NCI-H2227 (cell line): ENCODE measurements at regions not wholly inside any gene's neighbourhood (a gene's known extent, or its start where the extent isn't known, plus 50 kb on each side); places are given as distances from the start of the nearest gene placed in this dataset.
"Not testable (repeated sequence)": the region's sequence is repeated elsewhere in the genome, so short reads cannot be mapped to it uniquely, and the experiment has no call there.

Source experiments
- DNase-seq: peaks from one replicate; lab custom pipeline; 2025; ENCODE audit not compliant: unreplicated experiment; lab: John Stamatoyannopoulos, UW

DNA sequence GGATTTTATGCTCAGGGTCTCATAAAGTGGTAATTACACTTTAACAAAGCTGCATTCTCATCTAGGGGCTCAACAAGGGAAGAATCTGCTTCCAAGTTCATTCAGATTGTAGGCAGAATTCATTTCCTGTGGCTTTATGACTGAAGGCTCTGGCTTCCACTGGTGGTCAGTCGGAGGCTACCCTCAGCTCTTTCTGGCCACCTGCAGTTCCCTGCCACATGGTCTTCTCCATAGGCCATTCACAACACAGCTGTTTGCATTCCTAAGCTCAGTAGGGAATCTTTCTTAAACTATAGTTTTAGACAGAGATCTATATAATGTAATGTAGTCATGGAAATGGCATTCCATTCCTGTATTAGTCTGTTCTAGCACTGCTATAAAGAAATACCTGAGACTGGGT, 973.0 kb upstream of the SLIT2 start:
- DNase-seq: no peak

- DNase-seq: no peak
Measured at GRCh38 chr4:19266566-19266965, 985.1 kb upstream of the SLIT2 start.

DNA sequence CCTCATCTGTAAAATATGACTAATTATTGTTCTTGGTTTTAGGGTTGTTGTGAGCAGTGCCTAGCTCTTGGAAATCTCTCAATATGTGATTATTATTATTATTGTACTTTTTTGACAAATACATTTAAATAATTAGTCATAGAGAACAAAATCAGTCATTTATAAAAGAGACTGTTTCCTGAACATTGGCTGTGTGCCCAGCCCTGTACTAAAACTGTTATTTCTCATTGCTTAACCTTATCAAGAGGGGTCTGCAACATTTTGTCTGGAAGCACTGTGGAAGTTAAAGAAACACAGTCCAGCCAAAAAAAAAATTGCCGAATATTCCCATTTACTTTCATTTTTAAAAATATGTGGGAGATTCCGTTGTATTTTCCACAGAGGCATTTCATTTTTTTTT, 989.2 kb upstream of the SLIT2 start:
- DNase-seq: no peak

- DNase-seq: no peak
Measured at GRCh38 chr4:19260346-19260745, 991.4 kb upstream of the SLIT2 start.

DNA sequence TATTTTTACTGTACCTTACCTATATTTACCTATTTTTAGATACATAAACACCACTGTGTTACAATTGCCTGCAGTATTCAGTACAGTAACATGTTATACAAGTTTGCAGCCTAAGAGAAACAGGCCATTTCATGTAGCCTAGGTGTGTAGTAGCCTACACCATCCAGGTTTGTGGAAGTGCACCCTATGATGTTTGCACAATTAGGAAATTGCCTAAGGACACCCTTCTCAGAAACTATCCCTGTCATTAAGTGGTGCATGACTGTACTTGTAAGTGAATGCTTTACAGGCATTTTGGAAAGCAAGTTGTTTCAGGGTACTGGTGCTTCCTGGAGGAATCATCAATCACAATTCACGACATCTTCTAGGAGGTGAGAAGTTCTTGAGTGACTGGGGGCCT, 991.8 kb upstream of the SLIT2 start:
- DNase-seq: no peak

- no peak for DNase-seq
Measured at GRCh38 chr4:19256823-19257222, 994.9 kb upstream of the SLIT2 start.

DNA sequence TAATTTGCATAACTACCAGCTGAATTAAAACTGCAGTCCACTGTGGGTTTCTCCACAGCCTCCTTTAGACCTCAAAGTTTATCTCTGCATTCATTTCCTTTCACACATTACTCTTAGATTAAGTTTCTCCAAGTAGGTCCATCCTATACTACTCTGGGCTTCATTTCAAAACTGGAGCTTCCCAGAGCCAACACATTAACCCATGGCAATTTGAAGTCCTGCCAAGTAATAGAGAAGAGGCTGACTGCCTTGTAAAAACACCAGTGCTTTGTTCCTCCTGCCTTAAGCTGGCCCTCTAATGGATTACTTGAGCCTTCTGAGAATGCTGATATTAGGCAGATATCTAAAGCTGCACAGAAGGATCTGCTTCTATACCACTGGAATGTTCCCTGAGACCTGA, 997.2 kb upstream of the SLIT2 start:
- DNase-seq: no peak

DNA sequence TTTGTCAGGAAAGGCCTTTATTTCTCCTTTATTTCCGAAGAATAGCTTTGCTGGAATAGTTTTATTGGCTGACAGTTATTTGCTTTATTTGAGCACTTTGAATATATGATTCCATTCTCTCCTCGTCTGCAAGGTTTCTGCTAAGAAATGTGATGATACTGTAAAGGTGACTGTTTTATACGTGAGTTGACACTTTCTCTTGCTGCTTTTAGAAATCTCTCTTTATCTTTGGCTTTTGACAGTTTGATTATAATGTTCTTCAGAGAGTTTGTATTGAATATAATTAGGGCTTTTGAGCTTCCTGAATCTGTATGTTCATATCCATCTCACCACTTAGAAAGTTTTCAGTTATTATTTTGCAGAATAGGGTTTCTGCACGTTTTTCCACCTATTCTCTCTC, 1003.7 kb upstream of the SLIT2 start:
- peak; percentile 2 for DNase-seq

DNA sequence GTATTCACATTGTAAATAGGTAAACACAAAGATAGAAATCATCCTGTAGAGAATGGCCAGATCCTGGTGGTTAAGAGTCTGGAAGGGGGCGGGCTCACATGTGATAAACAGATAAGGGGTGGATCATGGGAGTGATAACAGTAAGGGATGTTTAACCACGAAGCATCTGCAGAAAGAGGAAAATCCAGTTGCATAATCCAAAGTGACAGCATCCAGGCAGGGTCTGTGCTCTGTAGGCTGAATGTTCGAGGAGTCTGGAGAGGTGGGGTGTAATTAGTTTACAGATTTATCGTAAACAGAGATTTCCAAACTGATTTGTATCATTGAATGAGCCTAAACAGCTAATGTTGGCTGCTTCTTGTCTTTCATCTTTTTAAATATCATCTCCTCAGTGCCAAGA, 1009.8 kb upstream of the SLIT2 start:
- DNase-seq: no peak

DNA sequence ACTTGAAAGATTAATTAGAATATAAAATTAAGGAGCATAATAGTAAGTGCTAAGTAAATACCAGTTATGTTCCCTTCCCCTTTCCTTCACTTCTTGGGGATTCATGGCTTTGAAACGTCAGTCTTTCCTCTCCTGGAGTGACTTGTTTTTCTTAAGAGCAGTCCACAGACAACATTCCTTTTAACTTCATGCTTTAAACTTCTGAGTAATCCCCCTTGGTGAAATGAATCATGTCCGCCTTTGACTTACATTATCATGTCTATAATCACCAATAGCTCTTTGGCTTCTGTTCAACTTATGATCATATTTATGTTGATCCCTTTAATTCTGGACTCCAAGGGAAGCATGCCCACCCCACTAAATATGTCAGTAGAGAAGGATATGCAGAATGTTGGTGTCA, 1012.1 kb upstream of the SLIT2 start:
- no peak for DNase-seq

DNA sequence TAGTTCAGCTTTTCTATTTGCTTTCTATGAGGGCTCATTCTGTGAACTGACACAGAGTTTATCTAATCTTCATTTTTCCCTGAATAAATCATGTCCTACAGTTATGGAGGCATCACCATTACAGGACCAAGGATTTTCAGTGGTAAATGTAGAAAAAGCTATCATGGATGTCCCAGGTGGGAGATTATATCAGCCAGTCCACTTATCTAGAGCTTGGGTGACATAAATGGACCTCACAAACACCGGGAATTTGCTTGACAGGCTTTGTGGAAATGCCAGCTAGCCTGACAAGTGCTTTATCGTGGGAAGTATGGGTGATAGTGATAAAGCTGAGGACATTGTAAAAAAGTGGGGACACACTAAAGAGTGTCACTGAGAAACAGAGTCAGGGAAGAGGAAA, 1015.2 kb upstream of the SLIT2 start:
- no peak for DNase-seq

GRCh38 chr4:19230906-19231545, 1020.7 kb upstream of the SLIT2 start:
- no peak for DNase-seq

DNA sequence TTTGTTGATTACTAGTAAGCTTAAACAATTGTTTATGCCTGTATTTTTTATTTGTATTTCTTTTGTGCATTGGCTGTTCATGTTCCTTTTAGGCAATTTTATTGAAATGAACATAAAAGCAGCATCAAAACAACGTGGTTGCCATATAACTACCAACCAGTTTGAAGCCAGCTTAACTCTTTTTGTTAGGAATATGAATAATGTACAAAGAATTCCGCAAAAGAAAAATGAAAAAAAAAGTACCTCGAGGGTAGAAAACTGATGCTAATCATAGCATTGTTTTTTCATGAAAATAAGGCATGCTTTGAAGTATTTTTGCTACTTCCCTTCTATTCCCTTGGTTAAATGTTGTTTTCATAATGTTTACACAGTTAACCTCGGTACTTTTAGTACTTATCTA, 1024.0 kb upstream of the SLIT2 start:
- no peak for DNase-seq

DNA sequence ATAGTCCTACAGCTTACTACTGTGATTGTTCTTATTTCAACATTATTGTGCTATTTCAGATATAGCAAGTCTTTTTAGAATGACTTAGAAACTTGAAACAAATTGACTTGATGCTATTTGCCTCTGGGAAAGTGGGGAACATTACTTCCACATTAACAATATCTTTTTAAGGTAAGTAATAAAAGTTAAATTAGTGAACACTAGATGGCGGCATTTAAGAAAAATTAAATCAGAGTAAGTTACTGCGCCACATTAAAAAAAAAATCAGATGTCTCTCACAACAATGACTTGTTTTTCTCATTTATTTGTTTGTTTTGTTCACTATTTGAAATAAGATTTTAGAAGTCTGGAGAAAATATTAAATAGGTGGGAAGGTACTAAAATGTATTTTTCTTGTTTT, 1026.9 kb upstream of the SLIT2 start:
- DNase-seq: peak; percentile 12

GRCh38 chr4:19216476-19216875, 1035.2 kb upstream of the SLIT2 start:
- DNase-seq: no peak

- DNase-seq: no peak
Measured at GRCh38 chr4:19214591-19215186, 1037.0 kb upstream of the SLIT2 start.

- peak; percentile 7 for DNase-seq
Measured at GRCh38 chr4:19213388-19213787, 1038.3 kb upstream of the SLIT2 start.

DNA sequence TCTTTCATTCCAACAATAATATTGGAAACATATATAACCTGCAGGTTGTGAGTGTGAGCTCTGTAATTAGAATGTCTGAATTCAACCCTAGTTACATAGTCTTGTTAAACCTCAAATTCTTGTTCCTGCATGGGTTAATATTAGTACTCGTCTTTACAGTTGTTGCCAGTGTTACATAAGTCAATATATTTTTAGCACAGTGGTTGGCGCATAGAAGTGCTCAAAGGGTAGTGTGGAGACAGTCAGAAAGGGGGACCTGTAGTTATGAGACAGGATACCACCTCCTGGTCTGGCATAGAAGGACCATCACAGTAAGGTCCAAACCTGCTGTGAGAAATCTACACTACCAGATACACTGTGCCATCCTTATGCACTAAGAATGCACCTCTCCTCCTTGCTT, 1045.9 kb upstream of the SLIT2 start:
- no peak for DNase-seq

- DNase-seq: not testable (repeated sequence)
Measured at GRCh38 chr4:19197838-19198237, 1053.9 kb upstream of the SLIT2 start.

GRCh38 chr4:19195696-19196095, 1056.0 kb upstream of the SLIT2 start:
- DNase-seq: no peak

DNA sequence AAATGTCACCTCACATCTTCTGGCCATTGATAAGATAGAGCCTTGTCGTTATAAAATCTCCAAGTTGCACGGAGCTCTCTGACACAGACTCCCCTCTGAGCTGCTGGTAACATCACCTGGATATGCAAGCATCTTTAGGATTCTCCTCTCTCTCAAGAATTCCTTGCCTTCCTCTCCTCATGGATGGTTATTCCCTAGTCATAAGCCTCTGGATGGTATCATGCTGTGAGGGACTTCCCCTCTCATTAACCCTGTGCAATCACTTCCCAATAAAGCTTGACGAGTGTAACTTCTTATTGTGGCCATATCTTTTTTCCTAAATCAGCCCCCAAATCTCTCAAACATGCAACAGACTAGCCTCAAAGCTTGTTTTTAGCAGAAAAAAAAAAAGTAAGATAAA, 1057.0 kb upstream of the SLIT2 start:
- no peak for DNase-seq

DNA sequence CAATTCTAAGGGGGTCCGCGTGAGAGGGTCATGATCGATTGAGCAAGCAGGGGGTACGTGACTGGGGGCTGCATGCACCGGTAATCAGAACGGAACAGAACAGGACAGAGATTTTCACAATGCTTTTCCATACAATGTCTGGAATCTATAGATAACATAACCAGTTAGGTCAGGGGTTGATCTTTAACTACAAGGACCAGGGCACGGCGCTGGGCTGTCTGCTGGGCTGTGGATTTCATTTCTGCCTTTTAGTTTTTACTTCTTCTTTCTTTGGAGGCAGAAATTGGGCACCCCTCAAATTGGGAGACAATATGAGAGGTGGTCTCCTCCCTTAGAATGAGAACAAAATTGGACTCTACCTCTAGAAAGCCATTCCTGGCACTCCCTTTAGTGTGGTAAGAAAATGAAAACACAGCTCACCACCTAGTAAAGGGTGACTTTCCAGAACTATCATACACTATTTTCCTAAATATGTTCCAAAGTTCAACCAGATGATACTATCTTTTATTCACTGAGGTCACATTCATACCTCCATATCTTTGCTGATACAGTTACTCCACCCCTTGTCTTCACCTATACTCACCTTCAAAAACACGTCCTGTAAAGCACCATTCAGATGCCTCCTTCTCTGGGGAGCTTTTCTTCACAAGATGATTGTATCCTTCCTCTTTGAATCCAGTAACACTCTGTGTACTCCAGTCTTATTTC, 1058.3 kb upstream of the SLIT2 start:
- DNase-seq: no peak
